Stimulated activated CD4-positive, alpha-beta T cell treated with anti-CD3 and anti-CD28 coated beads, Interleukin-2, amount 100 ng/mL, for 24 hours (primary cell): ENCODE measurements at regions not wholly inside any gene's neighbourhood (a gene's known extent, or its start where the extent isn't known, plus 50 kb on each side); places are given as distances from the start of the nearest gene placed in this dataset.
"Not testable (repeated sequence)": the region's sequence is repeated elsewhere in the genome, so short reads cannot be mapped to it uniquely, and the experiment has no call there.

Experiments used
- DNase-seq, 2 donors: peaks; one replicate each; pipeline ENCODE4 v3.0.0-alpha.2; 2020

DNA sequence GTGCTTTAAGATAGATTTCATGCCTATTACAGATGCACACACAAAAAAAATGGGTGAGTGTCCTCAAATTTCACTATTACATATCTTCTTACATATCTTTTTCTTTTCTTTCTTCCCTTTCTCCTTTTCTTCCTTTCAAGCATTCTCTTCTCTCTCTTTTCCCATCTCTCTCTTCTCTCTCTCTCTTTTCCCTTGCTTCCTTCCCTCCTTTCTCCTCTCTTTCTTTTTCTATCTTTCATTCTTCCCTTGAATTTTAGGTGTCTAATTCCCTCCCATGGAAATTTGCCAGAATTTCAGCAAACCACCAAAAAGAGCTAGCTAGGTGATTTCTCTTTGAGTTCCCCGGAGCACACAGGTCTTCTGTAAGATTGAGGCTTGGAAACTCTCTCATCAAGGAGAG, 395.3 kb upstream of the RUNX1 start:
- no peak for DNase-seq

DNA sequence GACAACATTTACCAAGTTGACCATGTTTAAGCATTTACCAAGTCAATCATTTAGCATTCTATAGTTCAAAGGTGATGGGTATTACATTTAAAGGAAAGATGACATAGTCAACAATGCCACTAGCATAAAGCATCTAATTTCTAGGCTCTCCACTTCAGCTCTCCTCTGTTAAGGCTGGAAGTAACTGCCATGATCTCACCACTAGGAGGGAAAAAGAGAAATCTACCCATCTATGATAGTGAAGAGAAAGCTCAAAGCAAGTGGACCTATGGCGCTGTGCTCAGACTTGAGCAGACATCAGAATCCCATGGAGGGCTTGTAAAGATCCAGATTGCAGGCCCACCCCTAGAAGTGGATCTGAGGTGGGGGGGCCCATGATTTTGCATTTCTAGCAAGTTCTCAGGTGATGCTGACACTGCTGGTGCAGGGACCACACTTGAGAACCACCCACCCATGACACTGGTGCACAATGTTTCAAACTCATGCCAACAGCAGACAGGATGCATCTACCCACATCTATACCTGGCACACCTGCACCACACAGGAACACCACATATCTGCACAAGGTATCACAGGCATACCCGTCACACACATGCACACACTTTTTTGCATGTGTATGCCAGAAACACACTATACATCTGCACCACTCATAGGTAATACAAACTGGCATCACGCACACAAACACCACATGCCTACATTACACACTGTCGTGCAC, 392.9 kb upstream of the RUNX1 start:
- no peak for DNase-seq

DNA sequence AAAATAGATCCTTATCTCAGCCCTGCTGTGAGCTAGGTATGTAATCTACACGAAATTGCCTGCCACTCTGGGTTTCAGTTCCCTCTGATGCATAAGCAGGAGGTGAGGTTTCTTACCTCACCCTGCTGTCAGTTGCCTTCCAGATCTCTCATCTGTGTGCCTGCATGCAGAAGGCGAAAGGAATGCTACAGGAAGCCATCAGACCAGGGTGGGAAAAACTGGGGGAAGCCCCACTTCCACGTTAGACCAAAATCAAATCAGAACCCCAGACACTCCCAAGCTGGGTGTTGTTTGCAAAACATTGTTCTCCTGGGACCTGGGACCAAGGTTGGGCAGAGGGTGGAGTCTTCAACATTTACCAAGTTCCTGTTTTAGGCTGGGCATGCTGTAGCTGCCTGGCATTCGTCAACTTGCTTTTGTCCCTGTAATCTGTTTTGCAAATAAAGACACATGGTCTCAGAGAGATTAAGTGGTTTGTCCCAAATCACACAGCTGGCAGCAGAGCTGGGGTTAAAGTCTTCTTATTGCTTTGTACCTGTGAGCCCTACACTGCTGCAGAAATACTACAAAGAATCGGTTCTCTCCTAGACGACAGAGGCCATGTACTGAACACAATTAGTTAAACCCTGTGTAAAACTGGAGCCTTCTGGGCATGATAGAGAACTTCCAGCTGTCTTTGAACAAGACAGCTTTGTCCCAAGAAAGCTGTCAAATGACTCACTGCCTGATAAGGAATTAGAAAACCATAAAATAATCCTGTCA, 389.7 kb upstream of the RUNX1 start:
- DNase-seq = peak in 1 of 2 donors; percentile 10

DNA sequence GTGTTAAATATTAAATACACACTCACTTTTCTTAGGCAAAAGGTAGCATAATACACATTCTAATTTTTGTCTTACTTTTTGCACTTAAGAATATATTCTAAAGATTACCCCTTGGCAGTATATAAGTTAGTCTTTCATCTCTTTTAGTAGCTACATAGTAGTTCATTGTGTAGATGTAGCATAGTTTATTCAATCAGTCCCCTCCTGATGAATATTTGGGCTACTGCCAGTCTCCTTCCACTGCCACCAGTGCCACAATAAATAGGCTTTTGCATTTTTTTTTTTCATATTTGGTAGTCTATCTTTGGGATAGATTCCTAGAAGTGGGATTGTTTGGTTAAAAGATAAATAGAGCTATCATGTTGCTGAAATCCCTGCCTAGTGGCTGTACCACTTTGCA, 388.8 kb upstream of the RUNX1 start:
- no peak for DNase-seq

DNA sequence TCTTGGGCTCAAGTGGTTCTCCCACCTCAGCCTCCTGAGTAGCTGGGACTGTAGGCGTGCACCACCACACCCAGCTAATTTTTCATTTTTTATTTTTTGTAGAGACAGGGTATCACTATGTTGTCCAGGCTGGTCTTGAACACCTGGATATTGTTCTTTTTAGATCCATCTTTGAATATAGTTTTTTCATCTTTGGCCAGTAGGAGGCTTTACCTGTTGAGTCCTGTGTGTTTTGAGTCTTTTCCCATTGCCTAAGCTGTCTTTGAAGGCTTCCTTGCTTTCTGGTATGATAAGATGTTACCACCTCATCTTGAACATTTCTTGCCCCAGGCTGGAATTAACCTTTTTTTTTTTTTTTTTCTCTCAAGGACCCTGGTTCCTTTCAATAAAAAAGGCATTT, 387.8 kb upstream of the RUNX1 start:
- DNase-seq = no peak

DNA sequence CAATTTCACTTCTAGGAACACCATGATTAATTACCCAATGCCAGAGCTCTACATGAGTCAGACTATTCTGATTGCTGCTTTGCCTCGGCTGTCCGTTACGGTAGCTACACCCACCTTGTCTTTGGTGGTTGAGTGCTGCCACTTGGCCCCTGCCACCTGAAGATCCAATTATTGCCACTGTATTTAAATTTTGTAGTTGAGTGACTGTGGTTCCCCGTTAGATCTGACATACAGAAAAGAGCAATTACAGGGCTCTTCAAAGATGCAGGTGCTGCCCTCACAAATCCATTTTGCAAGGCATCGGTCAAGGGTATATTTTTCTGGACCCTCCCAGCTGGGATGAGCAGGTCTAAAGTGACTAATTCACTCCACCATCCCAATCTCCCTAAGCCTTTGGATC, 383.5 kb upstream of the RUNX1 start:
- not testable (repeated sequence) for DNase-seq

DNA sequence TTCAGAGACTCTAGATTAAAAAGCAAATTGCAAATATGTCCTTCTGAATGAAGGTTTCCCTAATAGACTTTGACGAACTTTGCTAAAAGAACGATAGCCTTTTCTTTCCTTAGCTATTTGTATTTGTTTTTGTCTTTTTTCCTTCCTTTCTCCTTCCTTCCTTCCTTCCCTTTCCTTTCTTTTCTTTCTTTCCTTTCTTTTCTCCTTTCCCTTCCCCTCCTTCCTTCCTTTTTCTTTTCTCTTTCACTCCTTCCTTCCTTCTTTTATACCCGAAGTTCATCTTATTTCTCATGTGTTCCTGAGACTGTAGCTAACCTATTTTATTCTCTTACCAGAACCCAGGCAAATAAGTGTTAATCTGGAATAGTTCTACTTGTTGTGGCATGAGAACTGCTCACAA, 381.2 kb upstream of the RUNX1 start:
- no peak for DNase-seq

DNA sequence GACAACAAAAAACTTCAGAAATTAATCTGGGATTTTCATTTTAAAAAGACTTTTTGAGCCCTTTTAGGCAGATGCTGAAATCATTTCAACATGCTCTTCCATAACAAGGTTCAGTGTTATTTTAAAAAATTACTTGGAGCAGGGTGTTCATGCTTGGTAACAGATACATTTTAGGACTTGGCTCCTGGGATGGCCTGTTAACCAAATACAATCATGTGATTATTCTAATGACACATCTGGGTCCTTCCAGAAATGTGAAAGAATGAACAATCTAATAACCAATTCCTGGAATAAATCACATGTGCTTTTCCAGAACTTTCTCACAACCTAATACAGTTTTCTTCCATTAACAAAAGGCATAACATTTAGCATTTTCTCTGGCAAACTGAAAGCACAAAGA, 379.8 kb upstream of the RUNX1 start:
- DNase-seq = no peak

DNA sequence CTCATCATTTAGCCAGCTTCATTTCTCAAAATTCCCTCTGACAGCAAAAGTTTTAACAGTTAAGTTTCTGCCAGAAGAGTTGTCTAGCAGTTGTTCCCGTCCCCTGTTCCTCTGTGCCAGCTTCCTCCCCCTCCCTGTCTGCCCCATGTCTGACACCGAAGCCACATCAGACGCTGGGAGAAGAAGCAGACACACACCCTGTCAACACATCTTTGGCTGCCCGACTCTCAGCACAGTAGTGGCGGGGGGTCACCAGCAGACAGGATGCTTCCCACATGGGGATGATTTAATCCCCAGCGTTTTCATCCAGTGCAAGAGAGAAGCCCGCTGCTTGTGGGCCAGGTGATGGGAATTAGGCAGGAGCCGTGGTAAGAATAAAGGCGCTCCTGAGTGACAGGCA, 379.4 kb upstream of the RUNX1 start:
- DNase-seq = peak; percentile 30 to 44

DNA sequence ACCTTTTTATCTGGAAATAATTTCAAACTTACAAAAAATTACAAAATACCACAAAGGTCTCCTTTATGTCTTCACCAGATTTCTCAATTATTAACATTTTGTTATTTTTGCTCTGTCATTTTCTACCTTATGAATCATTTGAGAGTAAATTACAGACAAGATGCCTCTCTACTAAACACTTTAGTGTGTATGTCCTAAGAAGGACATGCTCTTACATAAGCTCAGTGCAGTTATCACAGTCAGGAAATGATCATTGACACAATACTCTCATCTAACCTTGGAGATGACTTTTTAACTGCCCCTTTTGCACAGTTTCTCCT, 378.9 kb upstream of the RUNX1 start:
- DNase-seq = no peak

DNA sequence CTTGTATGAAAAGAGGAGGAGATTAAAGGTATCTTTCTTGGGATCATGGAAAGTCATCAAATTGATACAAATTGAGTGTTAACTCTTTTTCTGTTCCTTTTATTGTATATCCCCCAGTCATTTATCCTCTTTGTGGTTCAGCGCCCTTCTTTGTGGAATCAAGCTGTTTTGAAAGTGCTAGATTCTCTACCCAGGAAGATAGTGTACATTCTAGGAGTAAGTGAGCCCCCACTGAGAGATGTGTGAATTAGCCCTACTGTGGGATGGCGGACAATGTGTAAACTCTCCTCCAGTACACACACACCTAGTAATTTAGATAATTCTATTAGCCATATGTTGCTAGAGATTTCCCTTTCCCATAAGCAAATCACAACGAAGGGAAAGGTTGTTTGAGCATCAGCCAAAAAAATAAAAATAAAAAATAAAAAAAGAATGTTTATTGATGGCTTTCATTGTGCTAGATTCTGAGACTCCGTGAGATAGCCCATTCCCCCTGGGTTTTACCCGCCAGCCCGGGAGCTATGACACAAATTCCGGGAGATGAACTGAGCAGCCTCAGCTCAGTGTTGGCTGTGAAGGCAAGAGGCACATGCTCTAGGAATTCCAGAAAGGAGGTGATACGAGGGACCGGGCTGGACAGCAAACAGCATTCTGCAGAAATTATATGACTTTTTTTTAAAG, 378.4 kb upstream of the RUNX1 start:
- DNase-seq = no peak

DNA sequence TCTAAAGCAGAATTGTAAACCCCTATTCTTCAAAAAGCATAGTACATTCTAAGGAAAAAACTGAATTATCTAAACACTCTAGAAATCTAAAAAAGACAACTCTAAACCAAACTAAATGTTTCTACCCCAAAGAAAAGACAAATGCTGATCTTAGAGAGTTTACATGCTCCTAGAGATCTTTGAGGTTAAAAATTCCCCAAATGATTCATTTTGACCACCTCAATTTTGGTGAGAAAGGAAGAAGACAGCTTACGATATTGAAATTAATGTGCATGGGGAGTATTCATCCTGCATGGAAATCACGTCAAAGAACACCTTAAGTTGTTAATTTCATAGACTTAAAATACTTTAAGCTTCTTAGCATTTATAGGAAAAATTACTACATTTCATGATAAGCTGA, 377.8 kb upstream of the RUNX1 start:
- no peak for DNase-seq

DNA sequence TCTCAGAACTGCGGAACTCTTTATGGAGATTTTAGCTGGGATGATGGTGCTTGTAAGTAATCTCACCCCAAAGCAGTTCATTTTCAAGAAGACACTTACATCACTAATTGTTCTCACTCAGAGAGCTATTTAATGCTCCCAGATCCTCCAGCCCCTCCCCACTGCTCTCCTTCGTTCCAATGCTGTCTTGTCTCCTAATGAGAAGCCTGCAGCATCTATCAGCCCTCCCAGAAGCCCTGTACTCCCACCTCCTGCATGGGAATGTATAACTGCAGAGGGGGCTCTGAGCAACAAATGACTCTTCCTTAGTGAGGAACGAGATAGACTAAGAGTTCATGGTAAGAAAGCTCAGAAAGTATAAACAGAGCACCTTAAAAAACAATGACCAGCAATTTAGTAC, 377.4 kb upstream of the RUNX1 start:
- DNase-seq = no peak

DNA sequence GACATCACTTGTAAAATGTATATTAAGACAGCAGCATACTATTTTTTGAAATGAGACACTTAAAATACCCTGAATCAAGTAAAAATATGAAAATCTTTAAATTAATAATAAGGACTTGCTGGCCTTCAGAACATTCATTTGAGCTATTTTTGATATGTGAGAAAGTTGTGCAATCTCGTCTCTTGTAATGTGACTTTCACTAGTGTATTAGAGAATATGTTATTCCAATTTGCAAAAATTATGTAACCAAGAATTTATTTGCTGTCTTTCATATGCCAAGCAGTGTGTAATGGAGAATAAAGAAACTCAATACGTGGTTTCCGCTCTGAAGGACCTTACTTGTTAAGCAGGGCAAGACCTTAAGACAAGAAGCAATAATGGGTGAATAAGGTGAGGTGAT, 375.0 kb upstream of the RUNX1 start:
- DNase-seq = no peak

DNA sequence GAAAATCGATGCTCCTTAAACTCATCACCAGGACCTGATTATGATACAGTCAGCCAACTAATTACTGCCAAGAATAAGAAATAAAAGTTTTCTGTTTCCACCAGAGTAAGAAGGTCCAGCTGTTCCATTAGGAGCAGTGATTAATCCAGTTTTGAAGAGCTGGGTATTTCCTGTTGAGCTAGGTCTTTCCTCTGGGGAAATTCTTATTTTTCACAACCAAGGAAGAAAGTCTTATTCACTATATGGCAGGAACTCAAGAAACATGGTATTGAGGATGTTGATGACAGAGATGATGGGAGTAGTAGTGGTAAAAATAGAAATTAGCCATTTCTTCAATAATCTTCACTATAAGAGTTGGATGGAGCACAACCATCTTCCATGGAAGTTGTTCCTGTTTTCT, 374.6 kb upstream of the RUNX1 start:
- no peak for DNase-seq

DNA sequence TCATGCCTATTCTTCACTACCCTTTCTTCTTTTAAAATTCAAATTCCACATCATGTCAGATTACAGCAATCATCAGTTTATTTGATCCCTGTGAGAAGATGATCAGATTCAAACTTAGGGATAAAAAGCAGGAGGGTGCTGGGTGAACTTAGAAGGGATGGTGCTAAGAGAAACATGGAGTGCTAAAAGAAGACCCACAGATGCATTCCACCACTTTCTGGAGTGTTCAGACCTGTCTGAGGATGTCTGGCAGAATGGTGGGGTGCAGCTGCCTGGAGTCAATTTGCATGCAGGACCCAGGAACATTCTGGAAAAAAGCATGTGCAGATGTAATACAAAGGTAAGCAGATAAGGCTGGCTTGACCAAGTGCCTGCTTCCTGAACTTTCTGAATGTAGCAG, 372.9 kb upstream of the RUNX1 start:
- DNase-seq = no peak

DNA sequence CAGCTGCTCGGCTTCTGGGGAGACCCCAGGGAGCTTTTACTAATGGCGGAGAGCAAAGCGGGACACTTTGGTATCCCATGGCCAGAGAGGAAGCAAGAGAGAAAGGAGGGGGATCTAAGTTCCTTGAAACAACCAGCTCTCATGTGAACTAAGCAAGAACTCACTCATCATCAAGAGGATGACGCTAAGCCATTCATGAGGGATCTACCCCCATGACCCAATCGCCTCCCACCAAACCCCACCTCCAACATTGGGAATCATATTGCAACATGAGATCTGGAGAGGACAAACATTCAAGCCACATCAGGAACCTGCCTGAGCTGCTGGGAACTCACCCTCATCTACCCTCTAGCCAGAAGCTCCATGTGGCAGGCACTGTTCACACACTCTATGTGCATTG, 372.1 kb upstream of the RUNX1 start:
- DNase-seq = no peak

DNA sequence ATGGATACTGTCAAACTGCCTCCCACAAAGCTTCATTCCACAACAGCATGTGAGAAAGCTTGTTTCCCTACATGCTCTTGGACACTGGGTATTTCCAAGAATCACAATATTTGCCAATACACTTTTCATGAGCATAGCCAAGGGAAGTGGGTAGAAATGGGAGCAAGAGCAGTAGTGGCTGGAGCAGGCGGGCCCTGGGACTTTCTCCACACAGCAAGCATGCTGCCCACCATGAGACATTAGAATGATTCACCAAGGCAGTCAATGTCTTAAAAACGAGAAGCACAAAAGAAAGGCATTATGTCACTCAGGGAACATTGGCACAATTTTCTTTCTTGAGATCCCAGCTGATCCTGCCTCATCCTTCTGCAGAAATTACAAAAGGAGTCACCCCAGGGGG, 371.6 kb upstream of the RUNX1 start:
- no peak for DNase-seq

DNA sequence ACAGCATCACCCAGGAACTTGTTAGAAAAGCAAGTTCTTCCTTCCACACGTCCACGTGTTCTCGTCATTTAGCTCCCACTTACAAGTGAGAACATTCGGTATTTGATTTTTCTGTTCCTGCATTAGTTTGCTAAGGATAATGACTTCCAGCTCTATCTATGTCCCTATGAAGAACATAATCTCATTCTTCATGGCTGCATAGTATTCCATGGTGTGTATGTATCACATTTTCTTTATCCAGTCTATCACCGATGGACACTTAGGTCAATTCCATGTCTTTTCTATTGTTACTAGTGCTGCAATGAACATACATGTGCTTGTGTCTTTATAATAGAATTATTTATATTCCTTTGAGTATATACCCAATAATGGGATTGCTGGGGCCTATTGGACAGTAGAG, 368.7 kb upstream of the RUNX1 start:
- no peak for DNase-seq

DNA sequence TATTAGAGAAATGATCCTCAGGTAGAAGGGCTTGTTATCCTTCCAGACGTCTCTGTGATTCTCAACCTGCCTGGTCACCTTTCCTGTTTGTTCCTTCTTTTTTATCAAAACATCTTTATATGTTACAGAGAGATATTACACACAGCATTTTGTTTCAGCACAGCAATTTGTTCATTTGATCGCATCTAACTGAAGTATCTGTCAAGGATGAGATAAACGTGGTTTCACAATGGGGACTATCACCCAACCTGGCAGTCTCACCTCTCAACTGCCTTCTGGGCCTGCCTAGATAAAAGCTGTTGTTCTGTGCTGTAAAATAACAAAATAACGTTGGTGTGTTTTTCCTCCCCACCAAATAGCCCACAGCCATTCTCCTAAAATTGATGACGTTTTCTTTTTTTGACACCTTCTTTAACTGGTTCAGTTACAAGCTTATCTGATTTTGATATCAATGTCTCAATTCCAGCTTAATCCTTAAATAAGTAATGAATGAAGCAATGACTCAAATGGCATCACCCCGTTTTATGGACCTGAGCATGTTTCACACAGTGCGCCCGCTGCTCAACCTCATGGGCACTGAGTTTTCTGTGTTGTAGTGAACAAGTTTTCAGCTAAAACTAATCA, 367.9 kb upstream of the RUNX1 start:
- DNase-seq = no peak

DNA sequence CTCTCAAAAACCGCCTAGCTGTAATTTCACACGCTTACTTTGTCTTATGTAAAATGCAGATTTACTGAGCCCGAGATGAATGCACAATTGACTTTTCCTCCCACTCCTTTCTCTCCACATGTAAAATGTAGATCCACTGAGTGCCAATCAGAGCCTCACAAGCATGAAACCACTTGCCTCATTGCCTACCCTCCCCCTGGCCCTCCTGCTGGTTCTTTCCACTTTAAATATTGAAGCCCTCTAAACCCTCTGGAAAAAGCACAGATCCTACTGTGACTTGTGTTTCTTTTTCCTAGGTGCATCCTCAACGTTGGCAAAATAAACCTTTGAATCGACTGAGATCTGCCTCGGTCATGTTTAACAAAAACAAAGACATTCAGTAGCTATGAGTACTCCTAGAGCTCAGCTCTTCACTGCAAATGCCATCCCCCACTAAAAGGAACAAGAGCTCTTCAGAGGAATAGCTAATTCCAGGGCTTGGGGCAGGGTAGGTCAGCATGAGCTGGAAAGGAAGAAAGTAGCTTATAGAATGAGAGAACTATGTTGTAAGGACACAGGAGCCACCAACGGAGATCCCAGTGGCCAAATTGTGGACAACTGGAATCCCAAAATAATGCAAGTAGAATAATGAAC, 365.5 kb upstream of the RUNX1 start:
- no peak for DNase-seq

DNA sequence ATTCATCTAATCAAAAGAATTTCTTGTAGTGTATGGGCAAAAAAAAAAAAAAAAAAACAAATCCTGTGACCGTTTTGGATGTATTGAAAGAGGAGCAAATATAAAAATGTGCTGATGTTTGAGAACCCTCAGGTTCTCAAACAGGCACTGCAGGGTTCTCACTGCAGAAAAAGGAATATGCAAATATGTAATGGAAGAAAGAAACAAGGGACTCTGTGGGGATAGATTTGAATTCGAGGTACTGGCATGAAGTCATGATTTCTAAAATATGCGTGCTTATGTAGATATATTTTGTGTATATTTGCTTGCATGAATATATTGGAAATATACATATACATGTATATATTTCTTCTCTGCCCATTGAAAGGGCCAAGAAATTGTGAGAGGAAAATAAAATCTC, 365.0 kb upstream of the RUNX1 start:
- DNase-seq = no peak

DNA sequence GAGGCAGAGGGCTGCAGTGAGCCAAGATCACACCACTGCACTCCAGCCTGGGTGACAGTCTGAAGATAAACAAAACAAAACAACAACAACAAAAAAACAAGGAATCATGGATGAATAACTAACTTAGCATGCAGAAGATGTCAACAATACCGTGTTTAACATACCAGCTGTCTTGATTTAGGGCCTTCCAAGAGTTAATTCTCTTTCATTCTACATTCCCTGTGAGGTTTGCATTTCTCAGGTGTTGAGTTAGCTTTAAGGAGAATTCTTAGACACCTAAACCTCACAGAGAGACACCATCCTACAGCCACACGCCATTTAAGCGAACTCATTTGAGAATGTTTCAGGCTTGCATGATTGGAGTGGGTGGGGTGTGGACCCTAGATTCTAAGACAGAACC, 363.1 kb upstream of the RUNX1 start:
- DNase-seq = no peak

DNA sequence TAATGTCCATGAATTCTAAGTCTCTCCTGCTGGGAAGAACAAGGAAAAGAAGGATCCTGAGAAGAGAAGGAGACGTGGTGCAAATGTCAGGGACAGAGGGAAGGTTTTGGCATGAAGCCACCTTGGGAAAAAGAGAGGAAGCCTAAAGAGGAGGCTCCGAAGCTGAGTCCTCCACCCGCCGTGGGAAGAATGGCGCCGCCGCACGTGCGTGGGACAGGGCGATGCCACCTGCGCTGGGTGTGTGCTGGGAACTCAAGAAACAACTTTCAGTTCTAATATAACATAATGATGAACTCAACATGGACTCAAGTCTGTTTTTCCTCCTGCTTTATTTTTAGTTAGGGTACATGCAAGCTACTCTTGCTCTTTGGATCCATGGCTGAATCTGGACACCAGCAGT, 362.3 kb upstream of the RUNX1 start:
- DNase-seq = no peak
